Body of pancreas (tissue), 4 donors: ENCODE measurements at regions not wholly inside any gene's neighbourhood (a gene's known extent, or its start where the extent isn't known, plus 50 kb on each side); places are given as distances from the start of the nearest gene placed in this dataset.

Experiments
- POLR2A ChIP-seq, 3 donors: fragments of 450-650 bp; IDR thresholded peaks; one replicate each; pipeline ENCODE4 v1.6.1; 2016; ENCODE audit warnings: antibody characterized with exemption in 3 of 3, mild to moderate bottlenecking in 2 of 3
- TF ChIP-seq, protein P1 (sequence below), 7 experiments: fragments of 450-650 bp in 4 of 7; fragments of 200-600 bp in 3 of 7; sonication (generic) in 3 of 7; IDR thresholded peaks; one replicate each; pipeline ENCODE4 v1.5.1; 2016 to 2019; ENCODE audit warnings: antibody characterized with exemption in 7 of 7

DNA sequence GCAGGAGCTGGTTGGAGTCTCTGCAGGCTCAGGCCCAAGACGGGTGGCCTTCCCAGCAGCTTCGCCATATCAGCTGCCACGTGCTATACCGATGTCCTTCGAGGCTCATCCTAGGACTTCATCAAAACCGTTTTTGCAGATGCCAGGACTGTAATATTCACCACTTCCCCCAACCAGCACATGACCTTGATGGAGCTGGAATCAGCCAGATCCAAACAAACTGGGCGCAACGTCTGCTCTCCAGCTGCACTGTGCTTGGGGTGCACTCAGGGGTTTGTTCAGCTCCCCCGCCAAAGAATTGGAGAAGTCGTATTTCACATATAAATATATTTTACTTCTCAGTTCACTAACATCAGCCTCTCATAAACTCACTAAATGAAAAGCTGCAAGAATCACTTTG lies 149.5 kb upstream of the DIO3 start:
- TF ChIP-seq POLR2A (IDR thresholded peaks at IDR 0.05) = no peak
- TF ChIP-seq, protein P1, sequence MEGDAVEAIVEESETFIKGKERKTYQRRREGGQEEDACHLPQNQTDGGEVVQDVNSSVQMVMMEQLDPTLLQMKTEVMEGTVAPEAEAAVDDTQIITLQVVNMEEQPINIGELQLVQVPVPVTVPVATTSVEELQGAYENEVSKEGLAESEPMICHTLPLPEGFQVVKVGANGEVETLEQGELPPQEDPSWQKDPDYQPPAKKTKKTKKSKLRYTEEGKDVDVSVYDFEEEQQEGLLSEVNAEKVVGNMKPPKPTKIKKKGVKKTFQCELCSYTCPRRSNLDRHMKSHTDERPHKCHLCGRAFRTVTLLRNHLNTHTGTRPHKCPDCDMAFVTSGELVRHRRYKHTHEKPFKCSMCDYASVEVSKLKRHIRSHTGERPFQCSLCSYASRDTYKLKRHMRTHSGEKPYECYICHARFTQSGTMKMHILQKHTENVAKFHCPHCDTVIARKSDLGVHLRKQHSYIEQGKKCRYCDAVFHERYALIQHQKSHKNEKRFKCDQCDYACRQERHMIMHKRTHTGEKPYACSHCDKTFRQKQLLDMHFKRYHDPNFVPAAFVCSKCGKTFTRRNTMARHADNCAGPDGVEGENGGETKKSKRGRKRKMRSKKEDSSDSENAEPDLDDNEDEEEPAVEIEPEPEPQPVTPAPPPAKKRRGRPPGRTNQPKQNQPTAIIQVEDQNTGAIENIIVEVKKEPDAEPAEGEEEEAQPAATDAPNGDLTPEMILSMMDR (IDR thresholded peaks at IDR 0.05) = no peak
